LNCaP clone FGC (cell line): ENCODE measurements at regions not wholly inside any gene's neighbourhood (a gene's known extent, or its start where the extent isn't known, plus 50 kb on each side); places are given as distances from the start of the nearest gene placed in this dataset.

ENCODE experiments used
- DNase-seq: peaks from one replicate; pipeline ENCODE4 v3.0.0-alpha.2; 2011; ENCODE audit warnings: low read depth
- H3K4me3 ChIP-seq: 2 replicates; pipeline ENCODE4 v1.5.1; 2011; ENCODE audit warnings: mild to moderate bottlenecking, low read depth, low read length, control low read depth
- CTCF ChIP-seq: IDR thresholded peaks from 2 replicates; pipeline ENCODE4 v1.5.1; 2012; ENCODE audit warnings: mild to moderate bottlenecking; ENCODE audit not compliant: control insufficient read depth, insufficient read depth; ENCODE audit errors: extremely low read depth

- no peak for DNase-seq
- TF ChIP-seq CTCF, result no peak
- H3K4me3 ChIP-seq, result no peak overlapping the region
Observed at GRCh38 chr15:46616033-46616432, 981.2 kb downstream of the SQOR start.

GRCh38 chr15:46617507-46617906, 982.7 kb downstream of the SQOR start:
- TF ChIP-seq CTCF, result no peak
- H3K4me3 ChIP-seq, result no peak overlapping the region
- no peak for DNase-seq

- DNase-seq, result no peak
- TF ChIP-seq CTCF, result no peak
- H3K4me3 ChIP-seq, result no peak overlapping the region
Observed at GRCh38 chr15:46618984-46619383, 984.2 kb downstream of the SQOR start.

GRCh38 chr15:46620392-46621013, 985.7 kb downstream of the SQOR start:
- no peak for DNase-seq
- H3K4me3 ChIP-seq, result no peak overlapping the region
- no peak for TF ChIP-seq CTCF

DNA sequence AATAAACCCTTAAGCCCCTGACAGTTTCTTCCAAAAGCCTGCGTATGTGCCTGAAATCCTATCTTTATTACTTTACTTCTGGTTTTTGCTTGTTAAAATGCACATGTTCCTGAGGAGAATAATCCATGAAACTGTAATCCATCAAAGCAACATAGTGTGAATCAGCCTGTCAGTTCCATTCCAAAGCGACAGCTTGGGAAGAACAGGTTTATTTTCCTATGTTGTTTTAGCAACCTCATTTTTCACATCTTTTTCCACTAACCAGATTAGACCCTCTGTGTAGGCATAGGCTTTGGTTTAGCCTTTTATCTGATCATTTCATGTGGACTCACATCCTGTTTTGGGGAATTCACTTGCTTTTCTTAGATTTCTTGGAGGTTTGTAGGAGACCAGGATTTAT, 988.0 kb downstream of the SQOR start:
- H3K4me3 ChIP-seq, result no peak overlapping the region
- TF ChIP-seq CTCF, result no peak
- DNase-seq, result no peak

GRCh38 chr15:46636206-46636605, 1001.4 kb downstream of the SQOR start:
- TF ChIP-seq CTCF, result no peak
- no peak for DNase-seq
- no peak overlapping the region for H3K4me3 ChIP-seq
